NCI-H1092 (cell line): ENCODE measurements at regions not wholly inside any gene's neighbourhood (a gene's known extent, or its start where the extent isn't known, plus 50 kb on each side); places are given as distances from the start of the nearest gene placed in this dataset.

Experiments
- DNase-seq: peaks from one replicate; lab custom pipeline; 2025; lab: John Stamatoyannopoulos, UW

GRCh38 chr2:219692521-219692920 is 65.1 kb downstream of the SLC4A3 start:
- no peak for DNase-seq

GRCh38 chr2:219695145-219695709 is 67.8 kb downstream of the SLC4A3 start:
- no peak for DNase-seq

- no peak for DNase-seq
Observed at GRCh38 chr2:219697811-219698747, 70.6 kb downstream of the SLC4A3 start.

GRCh38 chr2:219698748-219699439 is 71.5 kb downstream of the SLC4A3 start:
- DNase-seq: no peak

GRCh38 chr2:219699440-219699821 is 72.0 kb downstream of the SLC4A3 start:
- DNase-seq: no peak

GRCh38 chr2:219701847-219702634 is 74.6 kb downstream of the SLC4A3 start:
- DNase-seq: no peak

GRCh38 chr2:219702796-219703545 is 75.5 kb downstream of the SLC4A3 start:
- DNase-seq: no peak

GRCh38 chr2:219704878-219705277 is 77.4 kb downstream of the SLC4A3 start:
- no peak for DNase-seq

- no peak for DNase-seq
Observed at GRCh38 chr2:219706823-219707281, 79.4 kb downstream of the SLC4A3 start.

- DNase-seq: no peak
Observed at GRCh38 chr2:219707496-219708285, 80.3 kb downstream of the SLC4A3 start.

- DNase-seq: no peak
Observed at GRCh38 chr2:219709331-219709761, 81.9 kb downstream of the SLC4A3 start.

GRCh38 chr2:219713110-219713509 is 85.7 kb downstream of the SLC4A3 start:
- no peak for DNase-seq

- DNase-seq: no peak
Observed at GRCh38 chr2:219714681-219715400, 87.4 kb downstream of the SLC4A3 start.

GRCh38 chr2:219718066-219718465 is 90.6 kb downstream of the SLC4A3 start:
- no peak for DNase-seq

GRCh38 chr2:219719521-219719920 is 92.1 kb downstream of the SLC4A3 start:
- no peak for DNase-seq

GRCh38 chr2:219720956-219721355 is 93.5 kb downstream of the SLC4A3 start:
- no peak for DNase-seq

- no peak for DNase-seq
Observed at GRCh38 chr2:219722276-219722879, 94.9 kb downstream of the SLC4A3 start.

GRCh38 chr2:219723311-219723710 is 95.9 kb downstream of the SLC4A3 start:
- no peak for DNase-seq

GRCh38 chr2:219724628-219725027 is 97.2 kb downstream of the SLC4A3 start:
- DNase-seq: no peak
